ENCODE measurements at regions not wholly inside any gene's neighbourhood (a gene's known extent, or its start where the extent isn't known, plus 50 kb on each side); places are given as distances from the start of the nearest gene placed in this dataset.
"Not testable (repeated sequence)": the region's sequence is repeated elsewhere in the genome, so short reads cannot be mapped to it uniquely, and the experiment has no call there.

DNA sequence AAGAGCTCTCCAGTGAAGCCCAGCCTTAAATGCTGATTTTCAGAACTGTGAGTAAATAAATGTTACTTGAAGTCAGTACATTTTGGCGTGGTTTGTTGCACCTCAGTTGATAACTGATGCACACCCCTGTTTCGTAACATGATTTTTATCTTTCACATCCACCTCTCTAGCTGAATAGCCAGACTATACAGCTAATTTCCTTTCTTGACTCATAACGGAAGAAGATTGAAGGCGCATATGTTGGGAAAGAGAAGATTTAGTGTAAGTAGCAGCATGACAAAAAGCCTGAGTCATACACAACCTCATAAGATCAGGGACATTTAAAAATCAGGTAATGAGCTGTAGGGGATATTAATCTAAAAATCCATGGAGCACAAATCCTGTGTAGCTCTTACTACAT, 716.2 kb upstream of the ZP4 start:
- H3K9me3 ChIP-seq: no peaks in the 10 kb centered on the region
- DNase-seq (ENCODE audit: extremely low spot score in 2 of 2): no peak
- no peak overlapping the region for H3K27ac ChIP-seq
- H3K4me1 ChIP-seq: no peaks in the 10 kb centered on the region
- no peak overlapping the region for H3K4me3 ChIP-seq
- H3K27me3 ChIP-seq: no peaks in the 10 kb centered on the region
- H3K36me3 ChIP-seq: no peaks in the 10 kb centered on the region
- TF ChIP-seq POLR2A (IDR thresholded peaks at IDR 0.05) (no peak), POLR2AphosphoS5 (IDR thresholded peaks at IDR 0.05; ENCODE audit: insufficient read depth in 1 of 2, low read depth in 1 of 2) (no peak)
- TF ChIP-seq, protein P1, sequence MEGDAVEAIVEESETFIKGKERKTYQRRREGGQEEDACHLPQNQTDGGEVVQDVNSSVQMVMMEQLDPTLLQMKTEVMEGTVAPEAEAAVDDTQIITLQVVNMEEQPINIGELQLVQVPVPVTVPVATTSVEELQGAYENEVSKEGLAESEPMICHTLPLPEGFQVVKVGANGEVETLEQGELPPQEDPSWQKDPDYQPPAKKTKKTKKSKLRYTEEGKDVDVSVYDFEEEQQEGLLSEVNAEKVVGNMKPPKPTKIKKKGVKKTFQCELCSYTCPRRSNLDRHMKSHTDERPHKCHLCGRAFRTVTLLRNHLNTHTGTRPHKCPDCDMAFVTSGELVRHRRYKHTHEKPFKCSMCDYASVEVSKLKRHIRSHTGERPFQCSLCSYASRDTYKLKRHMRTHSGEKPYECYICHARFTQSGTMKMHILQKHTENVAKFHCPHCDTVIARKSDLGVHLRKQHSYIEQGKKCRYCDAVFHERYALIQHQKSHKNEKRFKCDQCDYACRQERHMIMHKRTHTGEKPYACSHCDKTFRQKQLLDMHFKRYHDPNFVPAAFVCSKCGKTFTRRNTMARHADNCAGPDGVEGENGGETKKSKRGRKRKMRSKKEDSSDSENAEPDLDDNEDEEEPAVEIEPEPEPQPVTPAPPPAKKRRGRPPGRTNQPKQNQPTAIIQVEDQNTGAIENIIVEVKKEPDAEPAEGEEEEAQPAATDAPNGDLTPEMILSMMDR (IDR thresholded peaks at IDR 0.05): no peak
- intact Hi-C loops (cut with DNase I): no loop called here

DNA sequence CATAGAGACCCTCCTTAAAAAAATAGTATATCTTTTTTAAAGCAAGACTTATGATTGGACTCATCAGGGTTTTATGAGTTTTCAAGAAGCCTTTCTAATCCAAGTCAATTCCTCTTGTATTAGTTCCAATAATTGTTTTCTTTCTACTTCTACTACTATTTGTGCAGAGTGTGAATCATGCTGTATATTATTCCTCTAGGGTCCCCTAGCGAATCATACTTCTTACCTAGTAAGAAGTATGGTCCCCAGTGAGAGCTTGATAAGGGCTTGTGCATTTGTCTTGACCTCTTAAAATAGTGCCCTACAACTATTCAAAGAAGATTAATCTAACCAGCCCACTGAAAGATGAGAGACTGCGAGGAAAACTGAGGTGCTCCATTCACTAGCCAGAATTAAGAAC, 715.7 kb upstream of the ZP4 start:
- Histone ChIP-seq H3K27me3 (no peaks in the 10 kb centered on the region), H3K9me3 (no peaks in the 10 kb centered on the region), H3K4me1 (no peaks in the 10 kb centered on the region), H3K4me3 (no peak overlapping the region), H3K36me3 (no peaks in the 10 kb centered on the region), H3K27ac (no peak overlapping the region)
- intact Hi-C loops (cut with DNase I): no loop called here
- TF ChIP-seq POLR2A (IDR thresholded peaks at IDR 0.05): no peak
- TF ChIP-seq POLR2AphosphoS5 (IDR thresholded peaks at IDR 0.05; ENCODE audit: insufficient read depth in 1 of 2, low read depth in 1 of 2): no peak
- TF ChIP-seq, protein P1 (IDR thresholded peaks at IDR 0.05): no peak
- no peak for DNase-seq (ENCODE audit: extremely low spot score in 2 of 2)

DNA sequence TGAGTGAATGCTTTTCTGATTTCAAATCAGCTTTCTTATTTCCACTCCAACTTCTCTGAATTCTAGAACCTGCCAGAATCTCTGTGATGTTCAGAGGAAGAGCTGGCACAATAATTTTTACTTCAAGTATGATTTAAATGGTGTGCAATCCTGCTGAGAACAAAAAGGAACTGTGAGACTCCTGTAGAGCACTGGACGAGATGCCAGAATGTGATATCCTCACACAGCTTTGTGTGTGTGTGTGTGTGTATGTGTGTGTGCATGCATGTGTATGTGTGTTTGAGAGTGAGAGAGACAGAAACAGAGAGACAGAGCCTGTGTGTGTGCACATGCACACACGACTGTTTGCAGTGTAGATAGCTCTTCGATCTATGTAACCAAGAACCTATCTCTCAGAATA, 713.6 kb upstream of the ZP4 start:
- Histone ChIP-seq H3K36me3 (no peaks in the 10 kb centered on the region), H3K9me3 (no peaks in the 10 kb centered on the region), H3K4me1 (no peaks in the 10 kb centered on the region), H3K27me3 (no peaks in the 10 kb centered on the region), H3K4me3 (no peak overlapping the region), H3K27ac (no peak overlapping the region)
- intact Hi-C loops (cut with DNase I): no loop called here
- no peak for TF ChIP-seq POLR2AphosphoS5 (IDR thresholded peaks at IDR 0.05; ENCODE audit: insufficient read depth in 1 of 2, low read depth in 1 of 2)
- TF ChIP-seq, protein P1 (IDR thresholded peaks at IDR 0.05): no peak
- TF ChIP-seq POLR2A (IDR thresholded peaks at IDR 0.05): no peak
- no peak for DNase-seq (ENCODE audit: extremely low spot score in 2 of 2)

DNA sequence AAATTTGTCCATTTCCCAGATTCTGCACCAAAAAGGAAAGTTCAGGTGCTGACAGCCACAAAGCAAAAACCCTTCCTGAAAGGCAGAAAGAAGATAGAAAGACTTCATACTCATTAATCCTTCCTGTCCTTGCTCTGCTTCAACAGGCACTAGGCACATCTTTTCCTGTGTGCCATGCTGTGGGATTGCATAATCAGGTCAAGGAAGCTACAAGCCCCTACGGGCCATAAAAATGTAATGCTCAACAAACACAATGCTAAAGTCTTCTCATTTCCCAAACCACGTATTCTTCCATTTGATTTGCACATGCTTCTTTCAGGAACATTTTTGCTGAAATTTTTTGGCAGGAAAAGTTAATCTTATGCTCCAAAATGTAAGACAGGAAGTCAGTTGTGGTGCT, 710.9 kb upstream of the ZP4 start:
- H3K27ac ChIP-seq; intact Hi-C loops (cut with DNase I); H3K4me1 ChIP-seq; DNase-seq (ENCODE audit: extremely low spot score in 2 of 2); H3K36me3 ChIP-seq; H3K27me3 ChIP-seq; H3K4me3 ChIP-seq; H3K9me3 ChIP-seq: not testable (repeated sequence)

DNA sequence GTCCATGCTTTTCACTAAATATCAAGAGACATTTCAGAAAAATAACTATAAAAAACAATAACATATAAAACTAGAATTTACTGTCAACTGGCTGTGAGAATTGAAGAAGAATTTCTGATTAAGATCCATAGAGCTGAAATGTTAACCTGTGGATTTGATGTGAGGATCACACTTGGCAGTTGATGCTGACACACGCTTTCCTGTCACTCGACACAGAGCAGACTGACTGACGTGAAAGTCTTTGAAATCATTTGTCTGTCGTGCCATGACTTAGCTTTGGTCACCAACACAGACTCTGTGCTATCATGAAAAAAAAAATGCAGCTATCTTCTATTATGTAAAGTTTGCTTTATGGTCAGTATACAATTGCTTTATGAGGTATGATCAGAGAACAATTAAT, 706.0 kb upstream of the ZP4 start:
- Histone ChIP-seq H3K4me3 (no peak overlapping the region), H3K27me3 (no peaks in the 10 kb centered on the region), H3K36me3 (no peaks in the 10 kb centered on the region), H3K27ac (no peak overlapping the region), H3K9me3 (no peaks in the 10 kb centered on the region), H3K4me1 (no peaks in the 10 kb centered on the region)
- intact Hi-C loops (cut with DNase I): no loop called here
- no peak for DNase-seq (ENCODE audit: extremely low spot score in 2 of 2)
- TF ChIP-seq POLR2AphosphoS5 (IDR thresholded peaks at IDR 0.05; ENCODE audit: insufficient read depth in 1 of 2, low read depth in 1 of 2) (no peak), POLR2A (IDR thresholded peaks at IDR 0.05) (no peak)
- TF ChIP-seq, protein P1 (IDR thresholded peaks at IDR 0.05): no peak

DNA sequence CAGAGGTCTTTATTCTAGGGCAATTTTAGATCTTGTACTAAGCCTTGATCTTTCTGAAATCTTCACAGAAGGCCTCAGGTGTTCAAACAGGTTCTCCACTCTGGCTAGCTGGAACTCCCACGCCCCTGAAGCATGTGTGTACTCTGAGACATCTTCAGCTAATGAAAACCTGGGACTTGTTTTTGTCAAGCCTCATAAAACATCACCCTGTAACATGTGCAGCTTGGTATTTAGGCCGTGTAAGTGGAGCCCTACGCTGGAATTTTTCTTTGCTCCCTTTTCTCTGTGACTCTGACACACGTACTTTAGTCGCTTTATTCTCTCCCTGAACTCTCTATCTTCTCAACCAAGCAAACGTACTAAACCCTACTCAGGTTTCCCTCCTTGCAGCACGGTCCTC, 701.9 kb upstream of the ZP4 start:
- Histone ChIP-seq H3K36me3 (no peaks in the 10 kb centered on the region), H3K27me3 (no peaks in the 10 kb centered on the region), H3K4me3 (no peak overlapping the region), H3K9me3 (no peaks in the 10 kb centered on the region), H3K27ac (no peak overlapping the region), H3K4me1 (no peaks in the 10 kb centered on the region)
- TF ChIP-seq POLR2A (IDR thresholded peaks at IDR 0.05) (no peak), POLR2AphosphoS5 (IDR thresholded peaks at IDR 0.05; ENCODE audit: insufficient read depth in 1 of 2, low read depth in 1 of 2) (no peak)
- TF ChIP-seq, protein P1 (IDR thresholded peaks at IDR 0.05): no peak
- intact Hi-C loops (cut with DNase I): no loop called here
- no peak for DNase-seq (ENCODE audit: extremely low spot score in 2 of 2)

All from vagina (tissue), 2 donors.